Prostate gland (tissue), 2 donors: ENCODE measurements at regions not wholly inside any gene's neighbourhood (a gene's known extent, or its start where the extent isn't known, plus 50 kb on each side); places are given as distances from the start of the nearest gene placed in this dataset.

Experiments used
- DNase-seq: peaks from one replicate; pipeline ENCODE4 v3.0.0-alpha.2; 2019; ENCODE audit warnings: low spot score
- H3K27ac ChIP-seq, 2 donors: fragments of 200-600 bp; sonication (generic); 2 replicates each; pipeline ENCODE4 v1.5.1; 2017 to 2019
- H3K27me3 ChIP-seq: fragments of 200-600 bp; sonication (generic); replicated peaks from 2 replicates; pipeline ENCODE4 v1.5.1; 2019; ENCODE audit not compliant: insufficient read depth
- H3K36me3 ChIP-seq, 2 donors: fragments of 200-600 bp; sonication (generic); 1 replicate in 1 of 2; 2 replicates in 1 of 2; pipeline versions ENCODE4 v1.5.1 to v1.8.1; 2017 to 2019
- H3K4me1 ChIP-seq: fragments of 200-600 bp; sonication (generic); replicated peaks from 2 replicates; pipeline ENCODE4 v1.5.1; 2019
- H3K4me3 ChIP-seq, 2 donors: fragments of 200-600 bp; sonication (generic); 2 replicates each; pipeline ENCODE4 v1.5.1; 2017 to 2019
- H3K9me3 ChIP-seq: fragments of 200-600 bp; sonication (generic); 2 replicates; pipeline ENCODE4 v1.5.1; 2017
- POLR2A ChIP-seq: fragments of 450-650 bp; IDR thresholded peaks from one replicate; pipeline ENCODE4 v1.6.1; 2016; ENCODE audit warnings: antibody characterized with exemption, mild to moderate bottlenecking
- POLR2AphosphoS5 ChIP-seq: sonication (generic); formaldehyde crosslinking; IDR thresholded peaks from one replicate; pipeline ENCODE4 v1.6.1; 2017; ENCODE audit warnings: antibody characterized with exemption
- WGBS: methylation state at CpG from one replicate; pipeline ENCODE4 v1.1.5; 2018; 5-methylcytosine and 5-hydroxymethylcytosine counted together
- intact Hi-C: fragments of 100-400 bp; cut with DNase I; formaldehyde crosslinking; loops from one replicate; pipeline ENCODE4 v1.14.2; 2022
- TF ChIP-seq, protein P1 (sequence below), 4 experiments: fragments of 200-600 bp in 2 of 4; fragments of 450-650 bp in 2 of 4; sonication (generic) in 2 of 4; IDR thresholded peaks; 1 replicate in 3 of 4; 2 replicates in 1 of 4; pipeline ENCODE4 v1.5.1; 2016 to 2019; ENCODE audit warnings: antibody characterized with exemption in 4 of 4, mild to moderate bottlenecking in 2 of 4, moderate library complexity in 2 of 4

GRCh38 chr3:115553796-115554486 lies 69.4 kb upstream of the GAP43 start:
- H3K9me3 ChIP-seq = no peaks in the 10 kb centered on the region
- H3K36me3 ChIP-seq = no peaks in the 10 kb centered on the region
- no peak overlapping the region for H3K27ac ChIP-seq
- H3K27me3 ChIP-seq = no peaks in the 10 kb centered on the region
- H3K4me3 ChIP-seq = no peak overlapping the region
- H3K4me1 ChIP-seq = no peaks in the 10 kb centered on the region
- no peak for TF ChIP-seq POLR2AphosphoS5
- TF ChIP-seq, protein P1, sequence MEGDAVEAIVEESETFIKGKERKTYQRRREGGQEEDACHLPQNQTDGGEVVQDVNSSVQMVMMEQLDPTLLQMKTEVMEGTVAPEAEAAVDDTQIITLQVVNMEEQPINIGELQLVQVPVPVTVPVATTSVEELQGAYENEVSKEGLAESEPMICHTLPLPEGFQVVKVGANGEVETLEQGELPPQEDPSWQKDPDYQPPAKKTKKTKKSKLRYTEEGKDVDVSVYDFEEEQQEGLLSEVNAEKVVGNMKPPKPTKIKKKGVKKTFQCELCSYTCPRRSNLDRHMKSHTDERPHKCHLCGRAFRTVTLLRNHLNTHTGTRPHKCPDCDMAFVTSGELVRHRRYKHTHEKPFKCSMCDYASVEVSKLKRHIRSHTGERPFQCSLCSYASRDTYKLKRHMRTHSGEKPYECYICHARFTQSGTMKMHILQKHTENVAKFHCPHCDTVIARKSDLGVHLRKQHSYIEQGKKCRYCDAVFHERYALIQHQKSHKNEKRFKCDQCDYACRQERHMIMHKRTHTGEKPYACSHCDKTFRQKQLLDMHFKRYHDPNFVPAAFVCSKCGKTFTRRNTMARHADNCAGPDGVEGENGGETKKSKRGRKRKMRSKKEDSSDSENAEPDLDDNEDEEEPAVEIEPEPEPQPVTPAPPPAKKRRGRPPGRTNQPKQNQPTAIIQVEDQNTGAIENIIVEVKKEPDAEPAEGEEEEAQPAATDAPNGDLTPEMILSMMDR (IDR thresholded peaks at IDR 0.05) = no peak
- TF ChIP-seq POLR2A = no peak
- intact Hi-C loops = no loop called here
- whole genome bisulfite sequencing = 91% methylated on average over 2 of the region's 2 CpGs
- DNase-seq = no peak

DNA sequence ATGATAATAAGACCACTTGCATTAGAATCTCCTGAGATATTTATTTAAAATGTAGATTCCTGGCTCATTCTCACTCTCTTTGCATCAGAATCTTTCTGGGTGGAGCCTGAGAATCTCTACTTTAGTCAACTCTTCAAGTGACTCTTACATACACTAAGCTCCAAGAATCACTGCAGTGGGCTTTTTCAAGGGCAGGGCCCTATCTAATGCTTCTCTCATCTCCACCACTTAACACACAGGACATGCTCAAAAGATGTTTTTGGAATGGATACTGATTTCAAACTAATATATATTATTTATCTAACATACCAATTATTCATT lies 68.9 kb upstream of the GAP43 start:
- Histone ChIP-seq H3K4me1 (no peaks in the 10 kb centered on the region), H3K27me3 (no peaks in the 10 kb centered on the region), H3K9me3 (no peaks in the 10 kb centered on the region), H3K36me3 (no peaks in the 10 kb centered on the region), H3K4me3 (no peak overlapping the region), H3K27ac (no peak overlapping the region)
- no peak for DNase-seq
- TF ChIP-seq POLR2A = no peak
- TF ChIP-seq, protein P1 (IDR thresholded peaks at IDR 0.05) = no peak
- no peak for TF ChIP-seq POLR2AphosphoS5
- intact Hi-C loops = no loop called here

- Histone ChIP-seq H3K4me3 (no peak overlapping the region), H3K36me3 (no peaks in the 10 kb centered on the region), H3K27ac (no peak overlapping the region), H3K27me3 (no peaks in the 10 kb centered on the region), H3K9me3 (no peaks in the 10 kb centered on the region), H3K4me1 (no peaks in the 10 kb centered on the region)
- intact Hi-C loops = no loop called here
- 84% methylated on average over 4 of the region's 4 CpGs for WGBS
- no peak for DNase-seq
- no peak for TF ChIP-seq POLR2A
- TF ChIP-seq POLR2AphosphoS5 = no peak
- TF ChIP-seq, protein P1 (IDR thresholded peaks at IDR 0.05) = no peak
These were observed 60.6 kb upstream of the GAP43 start for GRCh38 chr3:115562636-115563267.

- intact Hi-C loops = no loop called here
- Histone ChIP-seq H3K4me1 (no peaks in the 10 kb centered on the region), H3K4me3 (no peak overlapping the region), H3K27ac (no peak overlapping the region), H3K27me3 (no peaks in the 10 kb centered on the region), H3K36me3 (no peaks in the 10 kb centered on the region), H3K9me3 (no peaks in the 10 kb centered on the region)
- no peak for DNase-seq
- WGBS = 83% methylated on average over 1 of the region's 1 CpG
- TF ChIP-seq, protein P1 (IDR thresholded peaks at IDR 0.05) = no peak
- TF ChIP-seq POLR2AphosphoS5 (no peak), POLR2A (no peak)
These were observed 59.3 kb upstream of the GAP43 start for GRCh38 chr3:115563984-115564383.

GRCh38 chr3:115571413-115571812 lies 51.9 kb upstream of the GAP43 start:
- DNase-seq = no peak
- Histone ChIP-seq H3K36me3 (no peaks in the 10 kb centered on the region), H3K4me1 (no peaks in the 10 kb centered on the region), H3K27me3 (no peaks in the 10 kb centered on the region), H3K9me3 (no peaks in the 10 kb centered on the region), H3K27ac (no peak overlapping the region), H3K4me3 (no peak overlapping the region)
- WGBS = 74% methylated on average over 1 of the region's 1 CpG
- no peak for TF ChIP-seq POLR2AphosphoS5
- TF ChIP-seq, protein P1 (IDR thresholded peaks at IDR 0.05) = no peak
- TF ChIP-seq POLR2A = no peak
- intact Hi-C loops = no loop called here
